ENCODE measurements at regions not wholly inside any gene's neighbourhood (a gene's known extent, or its start where the extent isn't known, plus 50 kb on each side); places are given as distances from the start of the nearest gene placed in this dataset.

- TF ChIP-seq CTCF (IDR thresholded peaks at IDR 0.05; ENCODE audit: low read depth, low read length, poor library complexity, severe bottlenecking) = no peak
- no peak for TF ChIP-seq EZH2phosphoT487 (IDR thresholded peaks at IDR 0.05; ENCODE audit: borderline replicate concordance, low read length)
These were observed 88.4 kb upstream of the RASGRP1 start for GRCh38 chr15:38652998-38653397.
